Fibroblast of skin of back (primary cell): ENCODE measurements at regions not wholly inside any gene's neighbourhood (a gene's known extent, or its start where the extent isn't known, plus 50 kb on each side); places are given as distances from the start of the nearest gene placed in this dataset.
"Not testable (repeated sequence)": the region's sequence is repeated elsewhere in the genome, so short reads cannot be mapped to it uniquely, and the experiment has no call there.

ENCODE experiments used
- DNase-seq: peaks from one replicate; pipeline ENCODE4 v3.0.0-alpha.2; 2013

DNA sequence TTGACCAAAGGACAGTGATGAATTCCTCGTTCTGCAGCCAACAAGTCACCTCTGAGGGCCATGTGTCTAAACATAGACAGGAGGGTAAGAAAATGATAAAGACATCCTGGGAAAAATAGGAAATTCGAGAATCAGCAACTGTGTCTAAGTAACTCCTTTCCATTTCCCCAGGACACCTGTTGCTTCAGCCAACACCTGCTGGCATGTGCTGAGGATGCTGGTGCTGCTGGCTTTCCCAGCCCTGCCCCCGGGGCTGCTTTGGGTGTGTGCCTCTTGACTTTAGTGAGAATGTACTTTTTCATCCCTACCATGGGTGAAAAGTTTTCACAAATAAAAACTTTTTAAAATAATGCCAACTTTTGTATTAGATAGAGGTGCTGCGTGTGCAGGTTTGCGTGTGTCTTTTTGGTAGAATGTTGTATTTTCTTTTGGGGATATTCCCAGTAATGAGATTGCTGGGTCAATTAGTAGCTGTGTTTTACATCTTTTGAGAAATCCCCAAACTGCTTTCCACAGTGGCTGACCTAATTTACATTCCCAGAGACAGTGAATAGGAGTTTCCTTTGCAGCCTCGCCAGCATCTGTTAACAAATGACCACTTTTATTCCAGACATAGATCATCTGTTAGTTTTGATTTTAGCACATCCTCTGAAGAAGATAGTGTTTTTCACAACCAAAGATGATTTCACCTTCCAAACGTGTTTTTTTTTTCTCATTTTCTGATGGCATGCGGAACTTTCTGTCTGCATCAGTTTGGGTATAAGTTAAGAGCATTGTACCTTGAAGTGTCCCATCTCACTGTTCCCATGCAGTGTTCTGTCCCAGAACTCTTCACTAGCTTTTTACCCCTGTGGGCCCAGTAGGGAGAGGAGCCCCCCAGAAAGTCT, 104.2 kb upstream of the ACBD5 start:
- DNase-seq = no peak

DNA sequence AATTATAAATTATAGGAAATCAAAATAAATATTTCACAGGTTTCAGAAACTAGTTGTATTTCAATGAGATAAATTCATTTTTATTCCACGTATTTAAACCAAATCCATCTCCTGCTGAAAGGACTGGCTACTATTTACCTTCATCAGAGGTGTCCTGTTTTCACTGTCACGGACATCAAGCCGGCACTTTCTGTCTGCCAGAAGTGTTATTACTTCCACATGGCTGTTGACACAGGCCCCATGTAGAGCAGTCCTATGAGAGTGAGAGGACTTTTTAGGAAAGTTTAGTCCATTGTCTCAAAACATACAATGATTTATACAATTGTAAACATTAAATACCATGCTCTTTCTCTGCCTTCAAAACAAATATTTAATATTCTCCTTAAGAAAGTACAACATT, 100.4 kb upstream of the ACBD5 start:
- no peak for DNase-seq

DNA sequence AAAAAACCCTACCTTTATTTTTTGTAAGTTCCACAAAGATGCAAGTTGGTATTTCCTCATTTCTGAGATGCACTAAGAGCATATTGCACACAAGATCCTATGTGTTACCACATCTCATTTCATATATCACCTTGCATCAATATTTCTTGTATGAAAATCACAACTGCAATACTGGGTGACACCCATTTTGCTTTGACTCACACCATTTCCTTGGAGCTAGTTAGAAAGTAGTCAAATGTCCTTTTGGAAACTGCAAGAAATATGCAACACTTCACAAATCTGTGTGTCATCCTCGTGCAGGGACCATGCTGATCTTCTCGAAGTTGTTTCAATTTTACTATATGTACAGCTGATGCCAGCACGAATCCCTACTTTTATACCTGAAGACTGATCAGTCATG, 94.6 kb upstream of the ACBD5 start:
- DNase-seq = not testable (repeated sequence)

DNA sequence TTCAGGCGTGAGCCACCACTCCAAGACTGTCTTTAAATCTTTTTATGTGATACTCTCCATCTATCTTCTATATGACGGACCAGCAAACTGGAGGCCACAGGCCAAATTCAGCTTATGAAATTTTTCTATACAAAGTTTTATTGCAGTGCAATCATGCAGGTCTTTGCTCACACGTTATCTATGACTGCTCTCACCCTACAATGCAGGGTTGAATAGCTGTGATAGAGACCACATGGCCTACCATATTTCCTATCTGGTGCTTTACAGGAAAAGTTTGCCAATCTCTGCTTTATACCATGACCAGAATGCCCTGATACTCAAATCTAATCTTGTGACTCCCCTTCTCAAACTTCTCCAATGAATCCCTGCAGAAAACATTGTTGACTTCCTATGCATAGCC, 89.5 kb upstream of the ACBD5 start:
- DNase-seq = no peak

DNA sequence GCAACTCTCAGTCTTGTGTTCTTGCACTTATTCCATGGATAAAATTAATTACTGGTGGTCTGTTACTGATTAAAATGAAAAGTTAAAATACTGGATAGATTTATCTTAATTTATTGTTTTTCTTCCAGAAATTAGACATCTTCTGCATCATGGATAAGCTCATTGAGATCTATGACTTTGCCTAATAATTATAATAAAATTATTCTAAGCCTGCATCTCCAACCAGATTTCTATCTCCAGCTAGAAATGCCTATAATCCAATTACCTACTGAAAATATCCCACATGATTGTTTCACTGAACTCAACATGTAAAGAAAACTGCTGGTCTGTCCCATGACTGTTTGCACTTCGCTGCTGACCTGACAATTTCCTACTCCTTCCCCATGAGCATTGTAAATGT, 88.3 kb upstream of the ACBD5 start:
- DNase-seq = no peak

DNA sequence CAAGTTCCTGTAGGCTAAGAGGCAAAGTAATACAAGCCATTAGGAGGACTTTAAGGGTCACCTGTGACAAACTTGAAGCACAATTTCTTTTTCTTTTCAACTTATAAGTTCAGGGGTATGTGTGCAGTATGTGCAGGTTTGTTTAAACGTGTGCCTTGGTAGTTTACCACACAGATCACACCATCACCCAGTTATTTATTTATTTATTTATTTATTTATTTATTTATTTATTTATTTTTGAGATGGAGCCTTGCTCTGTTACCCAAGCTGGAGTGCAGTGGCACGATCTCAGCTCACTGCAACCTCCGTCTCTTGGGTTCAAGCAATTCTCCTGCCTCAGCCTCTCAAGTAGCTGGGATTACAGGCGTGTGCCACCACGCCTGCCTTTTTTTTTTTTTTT, 86.2 kb upstream of the ACBD5 start:
- DNase-seq = not testable (repeated sequence)

DNA sequence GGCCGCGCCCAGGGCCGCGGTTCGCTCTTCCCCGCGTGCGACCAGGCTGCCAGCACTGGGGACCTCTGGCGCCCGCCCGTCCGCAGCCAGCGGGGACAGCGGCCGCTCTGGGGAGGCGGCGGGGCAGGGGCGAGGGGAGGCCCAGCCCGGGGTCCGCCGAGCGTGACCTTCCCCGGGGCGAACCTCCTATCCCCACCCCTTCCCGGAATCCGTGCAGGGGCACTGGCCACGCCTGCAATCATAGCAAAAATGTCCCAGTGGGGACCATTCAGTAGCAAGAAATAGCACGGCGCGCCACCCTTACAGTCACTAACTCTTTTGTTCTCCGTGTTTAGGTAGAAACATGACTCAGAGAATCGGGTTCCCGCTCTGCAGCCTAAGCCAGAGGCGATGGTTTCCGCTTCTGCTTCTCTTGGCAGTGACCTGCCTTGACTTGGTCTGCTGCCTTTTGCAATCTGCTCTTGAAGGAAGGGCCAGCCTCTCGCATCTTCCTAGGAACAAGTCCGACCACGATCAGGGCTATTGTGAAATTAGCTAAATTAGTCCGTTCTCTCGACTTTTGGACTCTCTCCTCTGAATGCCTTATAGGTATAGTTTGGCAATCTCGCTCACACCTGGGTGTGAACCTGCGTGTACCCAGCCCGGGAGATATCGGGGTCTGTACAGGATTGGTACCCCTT, 79.3 kb upstream of the ACBD5 start:
- DNase-seq = no peak

DNA sequence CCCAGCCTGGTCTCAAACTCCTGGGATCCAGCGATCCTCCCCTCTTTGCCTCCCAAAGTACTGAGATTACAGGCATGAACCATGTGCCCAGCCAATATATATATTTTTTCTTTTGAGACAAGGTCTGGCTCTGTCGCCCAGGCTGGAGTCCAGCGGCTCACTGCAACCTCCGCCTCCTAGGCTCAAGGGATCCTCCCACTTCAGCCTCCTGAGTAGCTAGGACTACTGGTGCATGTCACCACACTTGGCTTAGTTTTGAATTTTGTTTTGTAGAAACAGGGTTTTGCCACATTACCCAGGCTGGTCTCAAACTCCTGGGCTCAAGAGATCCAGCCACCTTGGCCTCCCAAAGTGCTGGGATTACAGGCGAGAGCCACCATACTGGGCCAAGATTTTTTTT, 78.5 kb upstream of the ACBD5 start:
- DNase-seq = not testable (repeated sequence)

DNA sequence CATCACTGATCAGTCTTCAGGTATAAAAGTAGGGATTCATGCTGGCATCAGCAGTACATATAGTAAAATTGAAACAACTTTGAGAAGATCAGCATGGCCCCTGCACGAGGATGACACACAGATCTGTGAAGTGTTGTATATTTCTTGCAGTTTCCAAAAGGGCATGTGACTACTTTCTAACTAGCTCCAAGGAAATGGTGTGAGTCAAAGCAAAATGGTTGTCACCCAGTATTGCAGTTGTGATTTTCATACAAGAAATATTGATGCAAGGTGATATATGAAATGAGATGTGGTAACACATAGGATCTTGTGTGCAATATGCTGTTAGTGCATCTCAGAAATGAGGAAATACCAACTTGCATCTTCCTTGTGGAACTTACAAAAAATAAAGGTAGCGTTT, 74.5 kb upstream of the ACBD5 start:
- not testable (repeated sequence) for DNase-seq

DNA sequence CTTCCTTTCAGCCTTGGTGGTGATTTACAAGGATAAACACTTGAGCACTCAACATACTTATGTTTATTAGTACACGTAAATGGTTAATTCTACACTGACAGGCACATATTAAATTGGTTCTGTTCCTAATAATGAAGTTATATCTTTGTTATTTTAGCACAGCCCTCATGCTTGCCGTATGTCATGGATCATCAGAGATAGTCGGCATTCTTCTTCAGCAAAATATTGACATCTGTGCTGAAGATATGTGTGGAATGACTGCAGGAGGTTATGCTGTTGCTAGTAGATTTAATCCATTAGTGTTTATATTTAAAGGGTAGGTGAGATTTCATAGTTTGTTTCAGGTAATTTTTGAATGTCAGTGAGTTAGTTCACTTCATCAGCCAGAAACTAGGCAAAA, 73.0 kb upstream of the ACBD5 start:
- DNase-seq = not testable (repeated sequence)

DNA sequence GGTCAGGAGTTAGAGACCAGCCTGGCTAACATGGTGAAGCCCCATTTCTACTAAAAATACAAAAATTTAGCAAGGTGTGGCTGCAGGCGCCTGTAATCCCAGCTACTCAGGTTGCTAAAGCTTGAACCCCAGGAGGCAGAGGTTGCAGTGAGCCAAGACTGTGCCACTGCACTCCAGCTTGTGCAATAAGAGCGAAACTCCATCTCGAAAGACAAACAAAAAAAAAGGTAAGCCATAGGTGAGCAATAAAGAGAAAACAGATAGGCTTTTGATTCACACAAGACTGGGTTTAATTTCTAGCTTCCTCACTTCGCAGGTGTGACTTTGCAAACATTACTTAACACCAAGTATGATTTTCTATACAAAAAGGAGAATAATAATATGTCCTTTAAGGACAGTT, 72.3 kb upstream of the ACBD5 start:
- DNase-seq = no peak

DNA sequence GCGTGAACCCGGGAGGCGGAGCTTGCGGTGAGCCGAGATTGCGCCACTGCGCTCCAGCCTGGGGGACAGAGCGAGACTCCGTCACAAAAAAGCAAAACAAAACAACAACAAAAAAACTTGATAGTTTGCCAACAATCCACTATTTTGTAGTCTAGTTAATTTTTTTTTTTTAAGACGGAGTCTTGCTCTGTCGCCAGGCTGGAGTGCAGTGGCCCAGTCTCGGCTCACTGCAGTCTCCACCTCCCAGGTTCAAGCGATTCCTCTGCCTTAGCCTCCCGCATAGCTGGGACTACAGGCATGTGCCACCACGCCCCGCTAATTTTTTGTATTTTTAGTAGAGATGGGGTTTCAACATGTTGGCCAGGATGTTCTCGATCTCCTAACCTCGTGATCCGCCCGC, 71.2 kb upstream of the ACBD5 start:
- DNase-seq = not testable (repeated sequence)

DNA sequence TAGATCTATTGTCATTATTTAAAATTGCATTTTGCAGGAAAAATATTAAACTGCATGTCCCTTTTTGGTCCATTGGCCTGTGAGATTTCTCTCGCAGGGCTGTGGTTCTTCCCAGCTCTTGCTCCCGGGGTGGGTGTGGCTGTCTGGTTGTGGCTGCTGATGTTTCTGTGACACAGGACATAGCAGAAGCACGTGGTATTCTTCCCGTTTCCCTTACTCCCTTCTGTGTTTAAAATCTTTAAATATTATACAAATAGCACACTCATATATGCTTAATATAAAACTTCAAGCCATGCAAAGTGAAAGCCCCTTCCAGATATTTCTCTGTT, 57.9 kb upstream of the ACBD5 start:
- not testable (repeated sequence) for DNase-seq

DNA sequence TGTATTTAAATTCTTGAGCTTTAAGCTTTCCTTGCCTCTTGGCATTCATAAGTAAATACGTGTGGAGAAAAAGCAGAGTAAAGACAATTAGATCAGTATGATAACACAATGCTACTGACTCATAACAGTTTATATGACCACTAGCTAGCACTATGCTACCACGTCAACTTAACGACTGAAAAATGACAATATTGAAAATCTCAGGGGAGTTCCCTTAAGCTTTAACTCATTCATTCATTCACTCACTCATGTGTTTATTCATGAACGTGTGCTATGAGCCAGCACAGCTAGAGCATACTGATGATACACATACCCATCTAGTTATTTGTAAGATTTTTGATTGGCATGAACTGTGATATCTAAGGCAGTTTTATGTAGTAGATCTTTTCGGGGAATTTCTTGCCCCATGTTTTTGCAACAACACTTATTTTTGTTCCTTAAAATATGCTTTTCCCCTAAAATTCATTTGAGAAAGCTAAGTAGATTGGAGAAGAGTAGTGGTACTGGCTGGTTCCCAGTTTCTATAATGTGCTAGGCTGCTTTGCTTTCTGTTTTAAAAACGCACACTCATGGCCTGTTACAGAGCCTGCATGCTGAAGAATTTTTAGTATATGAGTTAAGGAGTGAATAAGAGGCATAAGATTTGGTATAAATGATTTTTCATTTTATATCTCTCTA, 57.4 kb upstream of the ACBD5 start:
- DNase-seq = no peak

DNA sequence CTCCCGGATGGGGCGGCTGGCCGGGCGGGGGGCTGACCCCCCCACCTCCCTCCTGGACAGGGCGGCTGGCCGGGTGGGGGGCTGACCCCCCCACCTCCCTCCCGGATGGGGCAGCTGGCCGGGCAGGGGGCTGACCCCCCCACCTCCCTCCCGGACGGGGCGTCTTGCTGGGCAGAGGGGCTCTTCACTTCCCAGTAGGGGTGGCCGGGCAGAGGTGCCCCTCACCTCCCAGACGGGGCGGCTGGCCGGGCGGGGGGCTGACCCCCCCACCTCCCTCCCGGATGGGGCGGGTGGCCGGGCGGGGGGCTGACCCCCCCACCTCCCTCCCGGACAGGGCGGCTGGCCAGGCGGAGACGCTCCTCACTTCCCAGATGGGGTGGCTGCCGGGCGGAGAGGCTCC, 55.7 kb upstream of the ACBD5 start:
- DNase-seq = not testable (repeated sequence)

DNA sequence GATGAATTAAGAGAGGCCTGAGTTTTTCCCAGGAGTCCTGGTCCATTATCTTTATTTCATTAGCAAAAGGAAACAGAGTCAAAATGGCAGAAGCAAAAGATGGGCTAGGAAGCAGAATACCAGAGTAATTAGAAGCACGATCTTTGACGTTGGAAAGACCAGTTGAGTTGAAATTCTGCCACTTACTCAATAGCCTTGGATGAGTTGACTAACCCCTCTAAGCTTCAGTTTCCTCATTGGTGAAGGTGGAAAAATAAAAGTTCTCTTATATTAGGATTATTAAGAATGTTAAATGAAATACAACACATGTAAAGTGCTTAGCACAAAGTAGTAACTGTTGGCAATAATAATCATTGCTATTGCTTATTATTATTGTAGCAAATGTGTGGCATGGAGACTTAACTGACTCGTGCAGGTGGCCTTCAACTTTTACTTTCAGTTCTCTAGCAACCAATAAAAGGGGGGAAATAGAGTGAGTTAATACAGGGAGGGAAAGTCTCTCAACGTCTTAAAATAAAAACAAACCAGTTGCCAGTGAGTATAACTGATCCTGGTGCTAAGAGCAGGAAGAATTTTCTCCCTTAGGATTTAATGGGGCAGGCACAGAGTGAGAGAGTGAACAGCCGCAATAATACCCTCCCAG, 50.8 kb upstream of the ACBD5 start:
- DNase-seq = not testable (repeated sequence)
